Prostate gland (tissue), 2 donors: ENCODE measurements at regions not wholly inside any gene's neighbourhood (a gene's known extent, or its start where the extent isn't known, plus 50 kb on each side); places are given as distances from the start of the nearest gene placed in this dataset.

Experiments used
- DNase-seq: peaks from one replicate; pipeline ENCODE4 v3.0.0-alpha.2; 2019; ENCODE audit warnings: low spot score
- H3K27ac ChIP-seq, 2 donors: fragments of 200-600 bp; sonication (generic); 2 replicates each; pipeline ENCODE4 v1.5.1; 2017 to 2019
- H3K27me3 ChIP-seq: fragments of 200-600 bp; sonication (generic); replicated peaks from 2 replicates; pipeline ENCODE4 v1.5.1; 2019; ENCODE audit not compliant: insufficient read depth
- H3K36me3 ChIP-seq, 2 donors: fragments of 200-600 bp; sonication (generic); 1 replicate in 1 of 2; 2 replicates in 1 of 2; pipeline versions ENCODE4 v1.5.1 to v1.8.1; 2017 to 2019
- H3K4me1 ChIP-seq: fragments of 200-600 bp; sonication (generic); replicated peaks from 2 replicates; pipeline ENCODE4 v1.5.1; 2019
- H3K4me3 ChIP-seq, 2 donors: fragments of 200-600 bp; sonication (generic); 2 replicates each; pipeline ENCODE4 v1.5.1; 2017 to 2019
- H3K9me3 ChIP-seq: fragments of 200-600 bp; sonication (generic); 2 replicates; pipeline ENCODE4 v1.5.1; 2017
- POLR2A ChIP-seq: fragments of 450-650 bp; IDR thresholded peaks from one replicate; pipeline ENCODE4 v1.6.1; 2016; ENCODE audit warnings: antibody characterized with exemption, mild to moderate bottlenecking
- POLR2AphosphoS5 ChIP-seq: sonication (generic); formaldehyde crosslinking; IDR thresholded peaks from one replicate; pipeline ENCODE4 v1.6.1; 2017; ENCODE audit warnings: antibody characterized with exemption
- whole genome bisulfite sequencing: methylation state at CpG from one replicate; pipeline ENCODE4 v1.1.5; 2018; 5-methylcytosine and 5-hydroxymethylcytosine counted together
- intact Hi-C: fragments of 100-400 bp; cut with DNase I; formaldehyde crosslinking; loops from one replicate; pipeline ENCODE4 v1.14.2; 2022
- TF ChIP-seq, protein P1 (sequence below), 4 experiments: fragments of 200-600 bp in 2 of 4; fragments of 450-650 bp in 2 of 4; sonication (generic) in 2 of 4; IDR thresholded peaks; 1 replicate in 3 of 4; 2 replicates in 1 of 4; pipeline ENCODE4 v1.5.1; 2016 to 2019; ENCODE audit warnings: antibody characterized with exemption in 4 of 4, mild to moderate bottlenecking in 2 of 4, moderate library complexity in 2 of 4

- H3K4me3 ChIP-seq: no peak overlapping the region
- intact Hi-C loops: no loop called here
- no peak for DNase-seq
These were observed 161.1 kb upstream of the SLC39A10 start for GRCh38 chr2:195495966-195496365.

GRCh38 chr2:195495351-195495750, 161.7 kb upstream of the SLC39A10 start:
- Histone ChIP-seq H3K27me3 (no peaks in the 10 kb centered on the region), H3K9me3 (no peaks in the 10 kb centered on the region), H3K4me3 (no peak overlapping the region), H3K4me1 (no peaks in the 10 kb centered on the region), H3K36me3 (no peaks in the 10 kb centered on the region), H3K27ac (no peak overlapping the region)
- DNase-seq: no peak
- WGBS: 88% methylated on average over 2 of the region's 2 CpGs
- TF ChIP-seq, protein P1, sequence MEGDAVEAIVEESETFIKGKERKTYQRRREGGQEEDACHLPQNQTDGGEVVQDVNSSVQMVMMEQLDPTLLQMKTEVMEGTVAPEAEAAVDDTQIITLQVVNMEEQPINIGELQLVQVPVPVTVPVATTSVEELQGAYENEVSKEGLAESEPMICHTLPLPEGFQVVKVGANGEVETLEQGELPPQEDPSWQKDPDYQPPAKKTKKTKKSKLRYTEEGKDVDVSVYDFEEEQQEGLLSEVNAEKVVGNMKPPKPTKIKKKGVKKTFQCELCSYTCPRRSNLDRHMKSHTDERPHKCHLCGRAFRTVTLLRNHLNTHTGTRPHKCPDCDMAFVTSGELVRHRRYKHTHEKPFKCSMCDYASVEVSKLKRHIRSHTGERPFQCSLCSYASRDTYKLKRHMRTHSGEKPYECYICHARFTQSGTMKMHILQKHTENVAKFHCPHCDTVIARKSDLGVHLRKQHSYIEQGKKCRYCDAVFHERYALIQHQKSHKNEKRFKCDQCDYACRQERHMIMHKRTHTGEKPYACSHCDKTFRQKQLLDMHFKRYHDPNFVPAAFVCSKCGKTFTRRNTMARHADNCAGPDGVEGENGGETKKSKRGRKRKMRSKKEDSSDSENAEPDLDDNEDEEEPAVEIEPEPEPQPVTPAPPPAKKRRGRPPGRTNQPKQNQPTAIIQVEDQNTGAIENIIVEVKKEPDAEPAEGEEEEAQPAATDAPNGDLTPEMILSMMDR (IDR thresholded peaks at IDR 0.05): no peak
- TF ChIP-seq POLR2AphosphoS5: no peak
- intact Hi-C loops: no loop called here

More at GRCh38 chr2:195495966-195496365, 161.1 kb upstream of the SLC39A10 start:
- H3K36me3 ChIP-seq: no peaks in the 10 kb centered on the region
- no peak overlapping the region for H3K27ac ChIP-seq
- no peaks in the 10 kb centered on the region for H3K27me3 ChIP-seq
- TF ChIP-seq POLR2AphosphoS5 (no peak), POLR2A (no peak)
- TF ChIP-seq, protein P1 (IDR thresholded peaks at IDR 0.05): no peak
- H3K4me1 ChIP-seq: no peaks in the 10 kb centered on the region
- no peaks in the 10 kb centered on the region for H3K9me3 ChIP-seq

GRCh38 chr2:195494451-195494850, 162.6 kb upstream of the SLC39A10 start:
- WGBS: 82% methylated on average over 2 of the region's 2 CpGs
- Histone ChIP-seq H3K4me3 (no peak overlapping the region), H3K27me3 (no peaks in the 10 kb centered on the region), H3K4me1 (no peaks in the 10 kb centered on the region), H3K36me3 (no peaks in the 10 kb centered on the region), H3K27ac (no peak overlapping the region), H3K9me3 (no peaks in the 10 kb centered on the region)
- intact Hi-C loops: no loop called here
- no peak for DNase-seq
- TF ChIP-seq, protein P1 (IDR thresholded peaks at IDR 0.05): no peak
- TF ChIP-seq POLR2AphosphoS5 (no peak), POLR2A (no peak)

- intact Hi-C loops: no loop called here
- Histone ChIP-seq H3K4me3 (no peak overlapping the region), H3K27ac (no peak overlapping the region), H3K36me3 (no peaks in the 10 kb centered on the region), H3K4me1 (no peaks in the 10 kb centered on the region), H3K9me3 (no peaks in the 10 kb centered on the region), H3K27me3 (no peaks in the 10 kb centered on the region)
- 84% methylated on average over 7 of the region's 7 CpGs for WGBS
- no peak for TF ChIP-seq POLR2AphosphoS5
- TF ChIP-seq POLR2A: no peak
- TF ChIP-seq, protein P1 (IDR thresholded peaks at IDR 0.05): no peak
- DNase-seq: no peak
These were observed 163.6 kb upstream of the SLC39A10 start for GRCh38 chr2:195493416-195493815.

GRCh38 chr2:195490319-195490718, 166.7 kb upstream of the SLC39A10 start:
- no peaks in the 10 kb centered on the region for H3K4me1 ChIP-seq

More at GRCh38 chr2:195490319-195490718, 166.7 kb upstream of the SLC39A10 start:
- 97% methylated on average over 2 of the region's 2 CpGs for WGBS
- no peak for DNase-seq
- Histone ChIP-seq H3K27me3 (no peaks in the 10 kb centered on the region), H3K4me3 (no peak overlapping the region), H3K27ac (no peak overlapping the region), H3K36me3 (no peaks in the 10 kb centered on the region), H3K9me3 (no peaks in the 10 kb centered on the region)
- intact Hi-C loops: no loop called here
- TF ChIP-seq POLR2AphosphoS5: no peak
- TF ChIP-seq POLR2A: no peak
- TF ChIP-seq, protein P1 (IDR thresholded peaks at IDR 0.05): no peak
